ENCODE measurements at regions not wholly inside any gene's neighbourhood (a gene's known extent, or its start where the extent isn't known, plus 50 kb on each side); places are given as distances from the start of the nearest gene placed in this dataset.

GRCh38 chrY:12981074-12981473, 76.4 kb downstream of the DDX3Y start:
- H3K27me3 ChIP-seq: no peaks in the 10 kb centered on the region
- no peaks in the 10 kb centered on the region for H3K9me3 ChIP-seq
- no peak overlapping the region for H3K4me3 ChIP-seq
- DNase-seq: no peak
- H3K36me3 ChIP-seq: no peaks in the 10 kb centered on the region

DNA sequence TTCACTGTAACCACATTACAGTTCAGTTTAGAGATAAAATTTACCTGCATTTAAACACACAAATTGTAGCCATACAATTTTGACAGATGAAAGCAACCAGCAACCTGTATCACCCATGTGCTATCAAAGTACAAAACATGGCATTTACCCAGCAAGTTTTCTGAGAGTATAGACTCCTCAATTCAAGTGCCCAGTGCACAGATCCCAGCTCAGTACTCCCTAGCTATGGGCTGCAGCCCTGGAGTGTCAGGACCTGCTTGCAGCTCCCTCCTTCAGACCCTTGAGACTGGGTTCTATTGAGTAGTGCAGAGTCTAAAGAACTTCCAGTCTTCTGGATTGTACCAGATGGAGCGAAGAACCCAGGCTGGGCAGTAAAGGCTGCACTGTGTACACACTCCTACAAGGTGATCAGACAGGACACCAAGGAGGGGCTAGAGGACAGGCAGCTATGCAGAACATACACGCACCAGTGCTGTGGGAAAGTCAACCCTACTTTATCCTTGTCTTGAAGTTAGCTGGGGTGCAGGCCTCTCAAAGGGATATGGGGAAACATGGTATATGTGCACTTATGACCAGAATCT, 77.7 kb downstream of the DDX3Y start:
- H3K36me3 ChIP-seq: no peaks in the 10 kb centered on the region

GRCh38 chrY:12984637-12985344, 80.1 kb downstream of the DDX3Y start:
- Histone ChIP-seq H3K27me3 (no peaks in the 10 kb centered on the region), H3K36me3 (no peaks in the 10 kb centered on the region), H3K9me3 (no peaks in the 10 kb centered on the region), H3K4me3 (no peak overlapping the region)
- DNase-seq: no peak

More for the DNA sequence above, 77.7 kb downstream of the DDX3Y start:
- Histone ChIP-seq H3K9me3 (no peaks in the 10 kb centered on the region), H3K4me3 (no peak overlapping the region), H3K27me3 (no peaks in the 10 kb centered on the region)
- DNase-seq: no peak

GRCh38 chrY:13017493-13017892, 112.8 kb downstream of the DDX3Y start:
- Histone ChIP-seq H3K27me3 (no peaks in the 10 kb centered on the region), H3K4me3 (no peak overlapping the region), H3K36me3 (no peaks in the 10 kb centered on the region), H3K9me3 (no peaks in the 10 kb centered on the region)
- peak; percentile 12 for DNase-seq

DNA sequence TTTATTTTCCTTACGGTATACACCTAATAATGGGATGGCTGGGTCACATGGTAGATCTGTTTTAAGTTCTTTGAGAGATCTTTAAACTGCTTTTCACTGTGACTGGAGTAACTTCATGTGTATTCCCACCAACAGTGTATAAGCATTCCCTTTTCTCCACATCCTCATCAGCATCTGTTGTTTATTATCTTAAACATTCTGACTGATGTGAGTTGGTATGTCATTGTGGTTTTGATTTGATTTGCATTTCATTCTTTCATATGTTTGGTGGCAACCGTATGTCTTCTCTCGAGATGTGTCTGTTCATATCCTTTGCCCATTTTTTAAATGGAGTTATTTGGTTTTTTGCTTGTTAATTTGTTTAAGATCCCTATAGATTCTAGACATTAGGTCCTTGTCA, 114.8 kb downstream of the DDX3Y start:
- DNase-seq: no peak
- Histone ChIP-seq H3K4me3 (no peak overlapping the region), H3K9me3 (no peaks in the 10 kb centered on the region)

GRCh38 chrY:13020839-13021238, 116.2 kb downstream of the DDX3Y start:
- no peak overlapping the region for H3K4me3 ChIP-seq
- H3K27me3 ChIP-seq: no peaks in the 10 kb centered on the region
- no peaks in the 10 kb centered on the region for H3K36me3 ChIP-seq
- no peaks in the 10 kb centered on the region for H3K9me3 ChIP-seq
- no peak for DNase-seq

More for the DNA sequence above, 114.8 kb downstream of the DDX3Y start:
- Histone ChIP-seq H3K27me3 (no peaks in the 10 kb centered on the region), H3K36me3 (no peaks in the 10 kb centered on the region)

- H3K4me3 ChIP-seq: no peak overlapping the region
- DNase-seq: no peak
- H3K27me3 ChIP-seq: no peaks in the 10 kb centered on the region
- H3K9me3 ChIP-seq: no peaks in the 10 kb centered on the region
- no peaks in the 10 kb centered on the region for H3K36me3 ChIP-seq
Measured at GRCh38 chrY:13023607-13024006, 118.9 kb downstream of the DDX3Y start.

DNA sequence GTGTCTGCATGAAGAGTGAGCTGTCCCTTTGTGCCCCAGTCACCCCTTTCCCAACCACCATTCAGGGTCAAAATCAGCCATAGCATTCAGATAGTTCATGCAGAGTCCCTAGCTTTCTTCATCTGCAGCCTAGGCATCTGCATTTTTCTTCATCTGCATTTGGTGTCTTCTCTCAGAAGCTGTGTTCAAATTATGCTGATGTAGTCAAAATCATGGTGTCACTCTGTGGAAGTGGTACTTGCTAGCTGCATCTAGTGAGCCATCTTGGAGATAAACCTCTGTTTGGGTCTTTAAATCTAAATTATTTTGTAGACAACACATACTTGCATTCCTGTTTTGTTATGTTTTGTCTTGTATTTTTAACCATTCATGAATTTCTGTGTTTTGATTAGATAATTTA, 119.8 kb downstream of the DDX3Y start:
- Histone ChIP-seq H3K27me3 (no peaks in the 10 kb centered on the region), H3K4me3 (no peak overlapping the region), H3K36me3 (no peaks in the 10 kb centered on the region), H3K9me3 (no peaks in the 10 kb centered on the region)
- DNase-seq: no peak

DNA sequence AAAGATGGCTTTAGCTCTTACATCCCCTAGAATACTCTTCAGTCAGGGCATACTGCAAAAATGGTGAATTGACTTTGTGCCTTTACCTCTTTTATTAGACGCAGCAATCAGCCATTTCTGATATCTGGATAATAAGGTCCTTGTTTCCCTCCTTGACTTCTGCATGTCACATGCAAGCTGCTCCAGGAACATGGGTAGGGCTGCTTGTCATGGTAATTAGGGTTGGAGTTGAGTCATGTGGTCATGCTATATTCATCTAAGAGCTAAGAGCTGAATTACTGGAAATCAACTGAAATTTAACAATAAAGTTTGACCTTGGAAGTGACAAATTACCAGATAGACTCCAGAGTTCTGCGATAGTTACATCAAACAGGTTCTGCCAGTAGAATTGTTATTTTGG, 122.2 kb downstream of the DDX3Y start:
- Histone ChIP-seq H3K27me3 (no peaks in the 10 kb centered on the region), H3K4me3 (no peak overlapping the region), H3K36me3 (no peaks in the 10 kb centered on the region), H3K9me3 (no peaks in the 10 kb centered on the region)
- no peak for DNase-seq

DNA sequence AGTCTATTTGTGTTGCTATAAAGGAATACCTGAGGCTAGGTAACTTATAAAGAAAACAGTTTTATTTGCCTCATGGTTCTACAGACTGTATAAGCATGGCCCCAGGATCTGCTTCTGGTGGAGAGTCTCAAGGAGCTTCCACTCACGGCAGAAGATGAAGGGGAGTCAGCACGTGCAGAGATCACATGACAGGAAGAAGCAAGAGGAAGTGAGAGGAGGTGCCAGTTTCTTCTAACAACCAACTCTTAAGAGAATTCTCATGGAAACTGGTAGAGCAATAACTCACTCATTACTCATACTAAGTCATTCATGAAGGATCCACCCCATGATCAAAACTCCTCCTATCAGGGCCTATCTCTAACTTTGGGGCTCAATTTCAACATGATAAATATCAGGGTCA, 135.6 kb downstream of the DDX3Y start:
- Histone ChIP-seq H3K36me3 (no peaks in the 10 kb centered on the region), H3K27me3 (no peaks in the 10 kb centered on the region), H3K9me3 (no peaks in the 10 kb centered on the region), H3K4me3 (no peak overlapping the region)
- DNase-seq: no peak

- Histone ChIP-seq H3K4me3 (no peak overlapping the region), H3K27me3 (no peaks in the 10 kb centered on the region), H3K9me3 (no peaks in the 10 kb centered on the region), H3K36me3 (no peaks in the 10 kb centered on the region)
- no peak for DNase-seq
Measured at GRCh38 chrY:13053501-13053900, 148.8 kb downstream of the DDX3Y start.

- no peaks in the 10 kb centered on the region for H3K27me3 ChIP-seq
- DNase-seq: no peak
- H3K9me3 ChIP-seq: no peaks in the 10 kb centered on the region
- no peaks in the 10 kb centered on the region for H3K36me3 ChIP-seq
- H3K4me3 ChIP-seq: no peak overlapping the region
Measured at GRCh38 chrY:13066372-13066771, 161.7 kb downstream of the DDX3Y start.

DNA sequence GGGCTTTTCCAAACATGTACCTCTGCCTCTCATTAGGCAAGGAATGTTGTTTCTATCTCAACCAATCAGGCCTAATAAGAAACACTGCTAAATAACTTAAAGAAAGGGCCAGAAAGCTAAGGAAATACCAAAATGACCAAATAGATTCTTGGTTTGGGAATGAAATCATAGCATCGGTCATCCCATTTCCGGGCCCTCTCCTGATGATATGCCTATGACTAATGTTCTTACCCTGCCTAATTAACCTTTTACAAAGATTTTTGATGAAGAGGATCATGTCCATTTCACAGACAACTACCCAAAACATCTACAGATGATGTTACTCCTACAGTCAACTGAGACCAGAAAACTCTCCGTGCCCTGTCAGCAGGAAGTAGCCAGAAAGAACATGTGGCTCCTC, 164.0 kb downstream of the DDX3Y start:
- no peaks in the 10 kb centered on the region for H3K36me3 ChIP-seq
- no peak for DNase-seq
- no peaks in the 10 kb centered on the region for H3K27me3 ChIP-seq
- H3K4me3 ChIP-seq: no peak overlapping the region
- no peaks in the 10 kb centered on the region for H3K9me3 ChIP-seq

DNA sequence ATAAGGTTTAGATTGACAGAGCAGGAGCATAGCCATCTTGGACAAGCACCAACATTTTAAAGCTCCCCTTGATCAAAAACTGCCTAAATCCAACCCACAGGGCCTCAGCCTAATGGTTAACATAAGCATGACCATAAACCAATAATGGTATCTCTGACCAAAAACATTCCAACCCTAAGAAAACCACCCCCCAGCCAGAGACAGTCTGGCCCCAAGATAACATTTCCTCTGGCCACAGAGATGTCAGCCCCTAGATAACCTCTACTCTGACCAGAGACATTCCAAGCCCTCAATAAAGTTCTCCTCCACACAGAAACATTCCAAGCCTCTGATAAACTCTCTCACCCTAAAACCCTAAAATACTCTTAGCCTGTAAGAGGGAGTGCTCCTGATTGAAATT, 164.4 kb downstream of the DDX3Y start:
- Histone ChIP-seq H3K9me3 (no peaks in the 10 kb centered on the region), H3K27me3 (no peaks in the 10 kb centered on the region), H3K4me3 (no peak overlapping the region), H3K36me3 (no peaks in the 10 kb centered on the region)
- no peak for DNase-seq

GRCh38 chrY:13082748-13083147, 178.1 kb downstream of the DDX3Y start:
- H3K4me3 ChIP-seq: no peak overlapping the region
- no peaks in the 10 kb centered on the region for H3K9me3 ChIP-seq
- no peaks in the 10 kb centered on the region for H3K36me3 ChIP-seq
- no peak for DNase-seq
- no peaks in the 10 kb centered on the region for H3K27me3 ChIP-seq

- no peaks in the 10 kb centered on the region for H3K9me3 ChIP-seq
- H3K4me3 ChIP-seq: no peak overlapping the region
- no peaks in the 10 kb centered on the region for H3K27me3 ChIP-seq
- no peak for DNase-seq
- no peaks in the 10 kb centered on the region for H3K36me3 ChIP-seq
Measured at GRCh38 chrY:13091575-13091974, 186.9 kb downstream of the DDX3Y start.

DNA sequence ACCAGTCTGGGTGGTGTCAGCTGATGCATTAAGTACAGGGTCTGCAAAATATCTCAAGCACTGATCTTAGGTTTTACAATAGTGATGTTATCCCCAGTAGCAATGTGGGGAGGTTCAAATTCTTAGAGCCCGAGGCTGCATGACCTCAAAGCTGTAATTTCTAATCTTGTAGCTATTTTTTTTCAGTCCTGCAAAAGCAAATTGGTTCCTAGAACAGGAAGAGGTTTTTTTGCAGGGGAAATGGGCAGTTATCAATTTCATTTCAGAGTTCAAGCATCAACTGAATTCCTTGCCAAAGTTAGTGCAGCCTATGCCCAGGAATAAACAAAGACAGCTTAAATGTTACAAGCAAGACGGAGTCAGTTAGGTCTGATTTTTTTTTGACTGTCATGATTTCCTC, 188.3 kb downstream of the DDX3Y start:
- no peak for DNase-seq
- Histone ChIP-seq H3K36me3 (no peaks in the 10 kb centered on the region), H3K27me3 (no peaks in the 10 kb centered on the region), H3K4me3 (no peak overlapping the region), H3K9me3 (no peaks in the 10 kb centered on the region)

DNA sequence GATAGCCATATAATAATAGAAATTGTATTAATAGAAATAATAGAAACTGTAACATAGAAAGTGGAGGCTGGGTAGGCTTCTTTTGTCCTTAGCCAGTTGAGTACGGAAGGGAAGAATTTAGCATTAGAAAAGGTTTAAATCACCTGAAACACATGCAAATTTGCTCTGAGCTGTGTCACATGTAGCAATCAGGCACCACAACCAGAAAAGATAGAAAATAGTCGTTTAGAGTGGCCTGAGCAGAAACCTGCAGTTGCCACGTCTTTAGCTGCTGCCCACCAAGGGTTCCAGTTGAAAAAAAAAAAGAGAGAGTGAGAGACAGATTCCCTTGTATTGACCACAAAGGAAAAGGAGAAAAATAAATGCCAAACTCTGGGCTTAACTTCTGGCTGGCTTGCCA, 188.8 kb downstream of the DDX3Y start:
- H3K27me3 ChIP-seq: no peaks in the 10 kb centered on the region
- H3K36me3 ChIP-seq: no peaks in the 10 kb centered on the region
- DNase-seq: no peak
- no peak overlapping the region for H3K4me3 ChIP-seq
- H3K9me3 ChIP-seq: no peaks in the 10 kb centered on the region
